ENCODE measurements at regions not wholly inside any gene's neighbourhood (a gene's known extent, or its start where the extent isn't known, plus 50 kb on each side); places are given as distances from the start of the nearest gene placed in this dataset.
"Not testable (repeated sequence)": the region's sequence is repeated elsewhere in the genome, so short reads cannot be mapped to it uniquely, and the experiment has no call there.

DNA sequence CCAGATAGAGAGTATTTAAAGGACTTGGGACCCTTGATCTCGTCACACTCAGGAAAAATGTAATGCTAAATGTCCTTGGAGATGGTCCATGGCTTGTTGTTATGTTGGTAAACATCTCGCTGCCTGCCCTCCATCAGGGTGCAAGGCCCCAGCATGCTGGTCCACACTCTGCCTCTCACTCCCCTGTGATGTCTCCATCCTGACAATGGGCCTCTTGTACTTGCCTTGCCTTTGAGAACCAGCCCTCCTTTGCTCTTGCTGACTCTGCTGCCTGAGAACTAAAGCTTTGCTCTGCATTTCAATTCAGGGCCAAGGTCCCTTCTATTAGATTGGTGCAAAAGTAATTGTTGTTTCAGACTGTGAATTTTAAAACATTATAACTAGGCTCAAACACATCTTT, 131.0 kb upstream of the LMNTD1 start:
- DNase-seq (ENCODE audit: low read depth in 2 of 2), result no peak

DNA sequence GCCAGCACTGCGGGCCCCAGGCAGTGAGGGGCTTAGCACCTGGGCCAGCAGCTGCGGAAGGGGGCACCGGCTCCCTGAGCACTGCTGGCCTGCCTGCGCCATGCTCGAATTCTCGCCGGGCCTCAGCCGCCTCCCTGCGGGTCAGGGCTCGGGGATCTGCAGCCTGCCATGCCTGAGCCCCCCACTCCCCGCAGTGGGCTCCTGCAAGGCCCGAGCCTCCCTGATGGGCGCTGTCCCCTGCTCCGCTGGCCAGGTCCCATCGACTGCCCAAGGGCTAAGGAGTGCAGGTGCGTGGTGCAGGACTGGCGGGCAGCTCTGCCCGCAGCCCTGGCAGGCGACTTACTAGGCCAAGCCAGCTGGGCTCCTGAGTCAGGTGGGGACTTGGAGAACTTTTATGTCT, 133.3 kb upstream of the LMNTD1 start:
- no peak for DNase-seq (ENCODE audit: low read depth in 2 of 2)

DNA sequence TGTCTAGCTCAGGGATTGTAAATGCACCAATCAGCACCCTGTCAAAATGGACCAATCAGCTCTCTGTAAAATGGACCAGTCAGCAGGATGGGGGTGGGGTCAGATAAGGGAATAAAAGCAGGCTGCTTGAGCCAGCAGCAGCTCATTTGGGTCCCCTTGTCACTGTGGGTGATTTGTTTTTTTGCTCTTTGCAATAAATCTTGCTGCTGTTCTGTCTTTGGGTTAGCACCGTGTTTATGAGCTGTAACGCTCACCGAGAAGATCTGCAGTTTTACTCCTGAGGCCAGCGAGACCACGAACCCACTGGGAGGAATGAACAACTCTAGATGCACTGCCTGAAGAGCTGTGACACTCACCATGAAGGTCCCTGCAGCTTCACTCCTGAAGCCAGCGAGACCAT, 134.1 kb upstream of the LMNTD1 start:
- no peak for DNase-seq (ENCODE audit: low read depth in 2 of 2)

DNA sequence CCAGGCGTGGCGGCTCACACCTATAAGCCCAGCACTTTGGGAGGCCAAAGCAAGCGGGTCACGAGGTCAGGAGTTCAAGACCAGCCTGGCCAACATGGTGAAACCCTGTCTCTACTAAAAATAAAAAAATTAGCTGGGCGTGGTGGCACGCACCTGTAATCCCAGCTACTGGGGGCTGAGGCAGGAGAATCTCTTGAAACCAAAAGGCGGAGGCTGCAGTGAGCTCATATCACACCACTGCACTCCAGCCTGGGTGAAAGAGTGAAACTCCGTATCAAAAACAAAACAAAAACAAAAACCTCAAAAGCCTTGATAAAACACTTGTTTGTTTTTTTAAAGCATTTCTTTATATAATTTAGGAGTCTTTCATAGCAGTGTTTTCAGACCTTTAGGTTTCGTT, 135.8 kb upstream of the LMNTD1 start:
- DNase-seq (ENCODE audit: low read depth in 2 of 2), result not testable (repeated sequence)

DNA sequence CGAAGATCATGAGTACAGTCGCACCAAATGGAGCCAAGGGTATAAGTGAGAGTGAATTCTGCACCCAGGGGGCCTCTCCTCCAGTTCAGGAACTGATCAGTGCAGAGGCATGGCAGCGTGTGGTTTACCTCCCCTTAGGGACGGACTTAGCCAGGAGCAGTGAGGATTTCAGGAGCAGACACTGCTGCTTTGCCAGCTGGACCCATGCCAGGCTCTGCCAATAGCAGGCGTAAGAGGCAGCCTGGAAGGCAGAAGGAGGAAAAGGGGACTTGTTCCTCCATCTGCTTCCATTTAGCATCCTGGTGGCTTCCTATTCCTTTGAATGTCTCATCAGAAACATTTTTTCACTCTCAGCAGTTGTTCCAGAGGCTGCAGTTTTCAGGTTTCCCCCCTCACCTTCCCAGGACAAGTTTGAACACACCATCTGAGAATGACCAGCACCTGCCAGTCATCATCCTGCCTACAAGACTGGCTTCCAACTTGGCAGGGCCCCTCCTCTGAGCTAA, 137.0 kb upstream of the LMNTD1 start:
- DNase-seq (ENCODE audit: low read depth in 2 of 2), result peak; percentile 27 to 29

GRCh38 chr12:25690996-25691864, 138.1 kb upstream of the LMNTD1 start:
- no peak for DNase-seq (ENCODE audit: low read depth in 2 of 2)

DNA sequence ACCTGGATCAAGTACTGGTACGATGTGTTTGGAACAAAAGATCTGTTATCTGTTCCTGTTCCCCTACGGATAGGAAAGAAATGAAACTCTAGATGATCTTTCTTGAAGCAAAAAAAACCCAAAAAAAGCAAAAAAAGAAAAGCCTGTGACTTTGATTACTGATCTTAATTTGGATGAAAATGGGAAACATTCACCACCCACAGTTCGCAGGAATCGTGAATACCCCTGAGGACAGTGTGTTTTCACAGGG, 138.7 kb upstream of the LMNTD1 start:
- no peak for DNase-seq (ENCODE audit: low read depth in 2 of 2)

- DNase-seq (ENCODE audit: low read depth in 2 of 2), result peak; percentile 76 to 78
These were observed 139.3 kb upstream of the LMNTD1 start for GRCh38 chr12:25692115-25693035.

GRCh38 chr12:25694072-25694471, 141.0 kb upstream of the LMNTD1 start:
- no peak for DNase-seq (ENCODE audit: low read depth in 2 of 2)

- DNase-seq (ENCODE audit: low read depth in 2 of 2), result no peak
These were observed 142.5 kb upstream of the LMNTD1 start for GRCh38 chr12:25695574-25695973.

GRCh38 chr12:25698772-25699171, 145.7 kb upstream of the LMNTD1 start:
- peak in 1 of 2 experiments; percentile 70 for DNase-seq (ENCODE audit: low read depth in 2 of 2)

GRCh38 chr12:25699454-25699853, 146.4 kb upstream of the LMNTD1 start:
- no peak for DNase-seq (ENCODE audit: low read depth in 2 of 2)

GRCh38 chr12:25701290-25701689, 148.2 kb upstream of the LMNTD1 start:
- no peak for DNase-seq (ENCODE audit: low read depth in 2 of 2)

GRCh38 chr12:25702553-25702952, 149.5 kb upstream of the LMNTD1 start:
- DNase-seq (ENCODE audit: low read depth in 2 of 2), result no peak

GRCh38 chr12:25705261-25705660, 152.2 kb upstream of the LMNTD1 start:
- no peak for DNase-seq (ENCODE audit: low read depth in 2 of 2)

DNA sequence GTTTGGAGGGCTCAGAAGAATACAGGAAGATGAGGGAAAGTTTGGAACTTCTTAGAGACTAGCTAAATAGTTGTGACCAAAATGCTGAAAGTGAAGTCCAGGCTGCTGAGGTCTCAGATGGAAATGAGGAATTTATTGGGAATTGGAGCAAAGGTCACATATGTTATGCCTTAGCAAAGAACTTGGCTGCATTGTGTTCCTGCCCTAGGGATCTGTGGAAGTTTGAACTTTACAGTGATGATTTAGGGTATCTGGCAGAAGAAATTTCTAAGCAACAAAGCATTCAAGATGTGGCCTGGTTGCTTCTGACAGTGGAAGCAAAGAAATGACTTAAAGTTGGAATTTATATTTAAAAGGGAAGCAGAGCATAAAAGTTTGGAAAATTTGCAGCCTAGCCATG, 153.6 kb upstream of the LMNTD1 start:
- DNase-seq (ENCODE audit: low read depth in 2 of 2), result not testable (repeated sequence)

DNA sequence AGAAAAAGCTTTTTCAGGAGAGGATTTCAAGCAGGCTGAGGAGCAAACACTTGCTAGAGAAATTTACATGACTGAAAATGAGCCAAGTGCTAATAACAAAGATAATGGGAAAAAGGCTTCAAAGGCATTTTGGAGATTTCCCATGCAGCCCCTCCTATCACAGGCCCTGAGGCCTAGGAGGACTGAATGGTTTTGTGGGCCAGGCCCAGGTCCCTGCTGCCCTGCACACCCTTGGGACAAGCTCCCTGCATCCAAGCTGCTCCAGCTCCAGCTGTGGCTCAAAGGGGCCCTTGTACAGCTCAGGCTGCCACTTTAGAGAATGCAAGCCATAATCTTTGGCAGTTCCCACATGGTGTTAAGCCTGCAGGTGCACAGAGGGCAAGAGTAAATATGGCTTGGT, 154.0 kb upstream of the LMNTD1 start:
- DNase-seq (ENCODE audit: low read depth in 2 of 2), result no peak

- no peak for DNase-seq (ENCODE audit: low read depth in 2 of 2)
These were observed 155.6 kb upstream of the LMNTD1 start for GRCh38 chr12:25708661-25709060.

DNA sequence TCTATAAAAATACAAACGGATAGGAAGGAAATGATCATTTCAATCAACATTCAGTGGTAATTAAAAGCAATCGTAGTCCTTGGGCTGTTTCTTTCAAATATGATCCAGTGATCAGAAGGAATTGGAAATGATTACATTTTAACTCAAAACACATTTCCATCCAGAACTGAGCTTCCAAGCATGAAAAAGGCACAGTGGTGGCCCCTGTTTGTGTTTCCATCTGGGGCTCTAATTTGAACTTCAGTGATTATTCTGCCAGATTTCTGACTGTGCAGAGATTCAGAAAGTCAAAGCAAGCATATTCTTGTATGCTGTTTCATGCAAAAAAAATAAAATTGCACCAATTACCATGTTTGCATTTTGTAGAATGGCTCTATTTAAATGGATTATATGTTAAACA, 157.0 kb upstream of the LMNTD1 start:
- no peak for DNase-seq (ENCODE audit: low read depth in 2 of 2)

DNA sequence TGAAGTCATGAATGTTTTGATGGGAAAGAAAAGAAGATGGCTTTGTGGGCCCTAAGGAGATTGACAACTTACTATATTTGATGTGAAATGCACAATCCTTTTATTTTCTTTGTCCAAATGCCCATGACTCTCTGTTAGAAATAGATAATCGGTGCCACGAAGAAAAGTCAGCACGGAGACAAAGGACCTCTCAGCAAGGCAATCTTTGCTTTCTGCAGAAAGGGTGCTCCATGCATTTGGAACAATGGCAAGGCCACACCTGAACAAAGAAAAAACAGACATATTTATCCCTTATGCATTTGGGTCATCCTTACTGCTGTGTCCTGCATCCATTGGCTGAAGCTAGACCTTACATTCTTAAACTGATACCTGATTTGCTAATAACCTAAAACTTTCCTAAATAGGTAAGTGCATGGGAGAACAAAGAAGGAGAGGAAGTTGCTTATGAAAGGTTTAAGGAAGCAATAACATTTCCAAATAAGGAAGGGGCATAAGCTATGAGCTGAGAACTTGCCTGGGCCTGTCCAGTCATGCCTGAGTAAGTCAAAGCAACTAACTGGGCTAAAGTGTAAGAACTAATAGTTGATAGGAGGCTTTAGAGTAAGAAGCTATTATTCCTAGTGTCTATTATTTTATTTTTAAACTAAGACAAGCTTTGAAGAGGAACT, 158.0 kb upstream of the LMNTD1 start:
- DNase-seq (ENCODE audit: low read depth in 2 of 2), result not testable (repeated sequence)

- DNase-seq (ENCODE audit: low read depth in 2 of 2), result no peak
These were observed 159.1 kb upstream of the LMNTD1 start for GRCh38 chr12:25712169-25712568.

GRCh38 chr12:25713264-25713663, 160.2 kb upstream of the LMNTD1 start:
- DNase-seq (ENCODE audit: low read depth in 2 of 2), result no peak

Measured in fibroblast of skin of left biceps (primary cell).